Activated CD8-positive, alpha-beta memory T cell treated with anti-CD3 and anti-CD28 coated beads, Interleukin-2, amount 50 U/mL, for 48 hours (primary cell): ENCODE measurements at regions not wholly inside any gene's neighbourhood (a gene's known extent, or its start where the extent isn't known, plus 50 kb on each side); places are given as distances from the start of the nearest gene placed in this dataset.

Source experiments
- DNase-seq: peaks from one replicate; pipeline ENCODE4 v3.0.0-alpha.2; 2020

DNA sequence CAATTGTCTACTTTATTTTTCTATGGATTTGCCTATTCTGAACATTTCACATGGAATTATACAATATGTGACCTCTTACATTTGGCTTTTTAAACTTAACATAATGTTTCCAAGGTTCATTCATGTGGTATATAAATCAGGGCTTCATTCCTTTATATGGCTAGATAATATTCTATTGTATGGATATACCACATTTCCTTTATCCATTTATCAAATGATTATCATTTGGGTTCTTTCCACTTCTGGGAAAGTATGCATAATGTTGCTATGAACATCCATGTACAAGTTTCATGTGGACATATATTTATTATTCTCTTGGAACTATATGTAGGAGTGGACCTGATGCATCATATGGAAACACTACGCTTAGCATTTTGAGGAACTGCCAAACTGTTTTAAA is 99.7 kb upstream of the NCKAP5 start:
- DNase-seq, result no peak

DNA sequence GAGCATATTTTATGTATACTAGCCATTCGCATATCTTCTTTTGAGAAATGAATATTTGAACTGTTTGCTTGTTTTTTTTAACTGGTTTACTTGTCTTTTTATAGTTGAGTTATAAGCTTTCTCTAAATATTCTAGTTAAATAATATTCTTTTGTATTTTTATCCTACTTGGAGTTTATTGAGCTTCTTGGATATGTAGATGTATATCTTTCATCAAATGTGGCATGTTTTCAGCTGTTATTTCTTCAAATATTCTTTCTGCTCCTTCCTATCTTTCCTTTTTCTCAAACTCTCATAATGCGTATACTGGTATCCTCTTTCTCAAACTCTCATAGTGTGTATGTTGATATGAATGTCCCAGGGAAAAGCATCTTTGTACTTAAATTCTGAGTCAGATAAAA is 100.3 kb upstream of the NCKAP5 start:
- no peak for DNase-seq

DNA sequence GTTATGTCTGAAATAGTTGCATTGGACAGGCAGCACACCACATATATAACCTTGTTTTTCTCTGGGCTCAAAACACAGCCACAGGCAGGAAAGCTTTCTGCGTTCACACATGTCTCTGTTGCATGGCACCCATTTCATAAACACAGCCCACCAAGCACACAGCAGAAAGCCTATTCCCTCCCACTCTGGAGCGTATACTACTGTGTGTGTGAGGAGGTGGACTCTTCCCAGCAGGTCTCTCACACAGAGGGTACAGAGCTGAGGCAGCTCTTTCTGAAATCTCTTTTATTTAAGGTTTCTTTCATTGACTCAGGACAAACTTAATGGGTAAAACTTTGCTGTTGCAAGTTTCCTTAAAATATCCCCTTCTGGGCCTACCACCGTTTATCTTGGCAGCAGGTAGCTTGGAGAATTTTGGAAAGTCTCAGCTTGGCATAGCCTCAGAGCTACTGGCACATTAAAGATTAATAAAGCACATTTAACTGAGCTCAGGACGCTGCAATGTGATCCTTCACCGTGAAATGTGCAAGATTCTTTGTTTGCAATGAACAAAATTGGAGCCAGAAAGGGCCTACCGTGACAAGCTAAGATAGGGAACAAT is 105.1 kb upstream of the NCKAP5 start:
- DNase-seq, result no peak

DNA sequence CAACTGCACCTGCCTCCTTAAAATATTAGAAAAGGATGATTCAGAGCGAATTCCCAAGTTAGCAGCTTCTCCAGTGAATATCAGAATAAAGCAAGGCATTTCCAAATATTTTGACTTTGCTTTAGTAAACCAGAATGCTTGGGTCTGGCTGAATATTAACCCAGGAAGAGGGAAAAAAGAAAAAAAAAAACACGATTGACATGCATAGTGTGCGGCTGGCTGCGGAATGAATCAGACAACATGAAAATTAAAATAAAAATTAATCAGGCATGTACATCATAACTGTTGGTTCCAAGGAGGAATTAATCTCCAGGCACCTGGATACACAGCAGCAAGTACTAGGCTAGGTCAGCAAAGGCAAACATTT is 105.8 kb upstream of the NCKAP5 start:
- no peak for DNase-seq

DNA sequence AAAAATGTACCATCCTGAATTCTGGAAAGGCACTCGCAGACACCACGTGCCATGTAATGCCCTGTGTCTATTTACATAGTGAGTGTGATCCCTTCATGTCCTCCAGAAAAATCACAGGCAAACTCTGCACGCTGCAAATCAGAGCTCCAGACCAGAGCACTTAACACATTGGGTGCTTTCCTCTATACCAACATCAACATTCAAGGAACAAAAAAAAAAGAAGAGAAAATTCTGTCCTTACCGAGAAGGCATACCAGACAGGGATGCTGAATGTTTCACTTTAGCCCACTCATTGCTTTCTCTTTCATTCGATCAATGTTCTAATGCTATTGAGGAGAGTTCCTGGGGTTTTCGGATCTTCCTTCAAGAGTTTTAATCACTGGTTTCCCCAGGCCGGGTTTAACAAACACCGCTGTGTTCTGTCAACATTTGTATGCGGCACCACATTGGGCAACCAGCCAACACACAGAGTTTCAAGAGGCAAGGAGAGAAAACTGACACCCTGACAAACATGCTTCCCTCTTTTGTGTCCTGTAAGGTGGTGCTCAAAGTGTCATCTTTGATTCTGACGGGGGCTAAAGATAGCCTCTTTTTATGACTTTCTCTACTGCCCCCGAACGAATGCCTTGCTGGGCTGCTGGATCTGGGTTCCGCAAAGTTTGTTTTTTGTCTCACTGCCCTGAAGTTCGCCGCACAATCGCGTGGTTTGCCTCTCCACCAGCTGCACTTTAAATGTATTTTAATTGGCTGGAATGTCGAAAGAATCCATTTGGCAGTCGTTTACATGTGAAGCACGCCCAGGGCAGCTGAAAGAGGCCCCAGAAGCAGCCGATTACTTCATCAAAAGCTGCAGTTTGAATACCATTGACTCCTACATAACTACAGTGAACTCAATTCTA is 106.4 kb upstream of the NCKAP5 start:
- no peak for DNase-seq

DNA sequence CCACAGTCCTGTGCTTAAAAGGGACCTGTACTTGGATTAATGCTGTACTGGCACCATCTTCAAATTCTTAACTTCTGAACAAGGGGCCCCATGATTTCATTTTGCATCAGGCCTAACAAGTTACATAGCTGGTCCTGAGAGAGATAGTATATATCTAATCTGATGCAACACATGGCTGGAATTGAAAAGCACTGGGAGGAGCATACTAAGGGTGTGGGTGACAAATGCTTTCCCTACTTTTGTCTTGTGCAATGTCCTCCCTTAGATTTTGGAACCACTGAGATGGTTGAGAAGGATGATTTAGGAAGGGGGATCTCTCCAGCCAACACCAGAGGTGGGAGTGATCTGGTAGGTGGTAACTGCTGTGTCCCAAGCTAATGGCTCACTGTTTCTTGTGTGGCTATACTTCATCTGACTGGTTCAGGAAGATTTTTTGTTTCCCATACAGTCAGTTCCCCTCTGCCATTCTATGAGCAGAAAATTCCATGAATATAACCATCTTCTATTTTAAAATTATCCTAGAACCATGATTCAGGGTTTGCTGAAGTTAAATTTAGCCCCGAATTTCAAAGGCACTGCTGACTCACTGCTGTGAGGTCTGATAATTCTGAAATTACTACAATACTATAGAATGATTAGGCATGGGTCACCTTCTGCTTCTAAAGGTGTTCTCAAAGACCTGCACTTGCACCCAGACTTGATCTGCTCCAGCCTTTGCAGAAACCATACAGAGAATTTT is 108.3 kb upstream of the NCKAP5 start:
- no peak for DNase-seq

DNA sequence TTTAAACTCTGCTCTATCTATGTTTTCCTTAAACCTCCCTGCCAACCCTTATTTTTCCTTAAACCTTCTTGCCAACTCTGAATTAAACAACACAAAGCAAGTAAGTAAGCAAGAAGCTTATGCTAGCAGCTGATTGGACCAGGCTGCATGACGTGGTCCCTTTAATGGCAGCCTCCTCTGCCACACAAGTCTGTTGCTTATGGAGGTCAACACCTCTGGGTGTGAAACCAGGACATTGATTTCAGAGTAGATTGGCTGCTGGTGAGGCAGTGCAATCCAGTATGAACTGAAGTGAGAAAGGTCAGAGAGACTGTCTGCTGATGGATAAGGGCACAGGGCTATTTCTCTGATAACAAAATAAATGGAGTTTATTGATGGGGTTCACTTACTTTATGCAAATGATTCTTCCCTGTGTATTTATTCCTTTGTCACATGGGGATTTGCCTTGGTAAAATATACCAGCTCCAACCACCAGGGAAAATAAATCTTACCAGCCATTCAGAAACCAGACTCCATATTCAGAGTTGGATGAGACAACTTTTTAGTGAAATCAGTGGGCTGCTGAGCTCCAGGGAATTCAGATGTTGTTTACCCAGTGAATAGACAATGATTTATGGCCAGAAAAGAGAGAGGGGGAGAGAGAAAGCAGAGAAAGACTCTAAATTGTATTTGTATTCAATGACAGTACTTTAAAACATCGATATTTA is 112.2 kb upstream of the NCKAP5 start:
- DNase-seq, result no peak

DNA sequence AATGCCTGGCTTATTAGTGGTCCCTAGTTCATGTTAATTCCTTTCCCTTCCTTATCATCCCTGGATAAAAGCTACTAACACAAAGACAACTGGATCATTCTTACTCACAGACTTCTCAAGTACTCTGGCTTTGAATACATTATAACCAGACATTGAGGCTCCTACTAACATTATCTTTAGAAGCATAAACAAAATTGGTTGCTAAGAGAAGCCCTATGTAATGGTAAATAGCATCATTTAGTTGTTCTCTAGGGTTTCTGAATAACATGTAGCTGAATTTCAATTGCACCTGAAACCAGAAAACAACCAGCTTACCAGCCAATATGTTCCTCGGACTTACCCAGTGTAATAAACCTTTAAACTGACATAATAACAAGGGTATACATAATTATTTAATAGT is 114.1 kb upstream of the NCKAP5 start:
- DNase-seq, result no peak

DNA sequence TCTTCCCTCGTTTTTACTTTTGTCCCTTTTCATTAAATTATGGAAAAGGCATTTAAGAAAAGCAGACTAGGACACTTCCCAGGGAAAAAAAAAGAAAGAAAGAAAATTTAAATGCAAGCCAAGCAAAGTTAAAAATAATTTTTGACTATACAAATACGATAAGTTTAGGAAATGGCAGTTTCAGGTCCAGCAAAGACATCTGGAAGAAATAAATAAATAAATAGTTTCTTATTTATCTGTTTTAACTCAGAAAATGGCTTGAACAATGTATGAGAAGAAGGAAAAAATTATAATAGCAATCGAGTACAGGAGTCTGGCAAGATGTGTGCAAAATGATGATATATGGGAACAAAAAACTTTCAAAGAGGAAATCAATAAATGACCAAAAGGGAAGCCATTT is 114.6 kb upstream of the NCKAP5 start:
- DNase-seq, result no peak

DNA sequence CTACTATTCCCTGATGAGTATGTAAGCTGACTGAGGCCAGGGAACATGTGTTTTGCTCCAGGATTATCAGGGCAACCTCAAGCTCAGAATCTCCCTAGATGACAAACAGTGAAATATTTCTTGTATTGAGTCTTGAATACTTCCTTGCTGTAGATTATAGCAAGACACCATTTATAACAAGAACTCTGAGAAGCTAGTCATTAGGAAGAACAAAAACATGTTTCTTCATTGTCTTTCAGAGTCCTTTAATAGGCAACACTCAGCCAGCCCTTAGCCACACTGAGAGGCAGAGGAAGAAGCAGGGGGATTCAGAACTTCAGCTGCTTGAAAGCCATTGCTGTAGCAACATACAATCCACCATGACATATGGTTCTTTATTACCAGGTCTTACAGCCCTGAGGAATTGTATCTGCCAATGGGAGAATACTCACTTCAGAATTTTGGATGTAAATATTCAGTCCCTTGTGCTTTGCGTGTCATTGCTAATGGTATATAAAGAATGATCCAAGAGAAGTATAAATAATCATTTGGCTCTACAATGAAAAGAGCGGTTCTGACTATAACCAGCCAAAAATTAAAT is 117.5 kb upstream of the NCKAP5 start:
- no peak for DNase-seq

DNA sequence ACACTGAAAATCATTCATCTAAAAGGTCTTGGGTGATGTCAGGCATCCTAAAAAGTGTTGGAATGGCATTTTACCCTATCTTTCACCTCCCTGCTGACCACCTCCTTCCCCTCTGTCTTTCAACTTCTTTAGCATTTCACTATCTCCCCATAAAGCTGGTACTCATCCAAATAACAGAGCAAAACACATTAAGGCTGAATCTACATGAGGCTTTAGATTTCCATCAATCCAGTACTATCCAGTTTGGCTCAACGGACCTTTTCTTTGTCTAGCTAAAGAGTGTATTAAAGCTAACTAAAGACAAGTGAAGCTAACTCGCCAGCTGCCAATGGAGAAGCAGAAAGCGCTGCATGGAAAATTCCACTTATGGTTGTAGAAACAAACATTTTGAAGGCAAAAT is 122.5 kb upstream of the NCKAP5 start:
- DNase-seq, result no peak

DNA sequence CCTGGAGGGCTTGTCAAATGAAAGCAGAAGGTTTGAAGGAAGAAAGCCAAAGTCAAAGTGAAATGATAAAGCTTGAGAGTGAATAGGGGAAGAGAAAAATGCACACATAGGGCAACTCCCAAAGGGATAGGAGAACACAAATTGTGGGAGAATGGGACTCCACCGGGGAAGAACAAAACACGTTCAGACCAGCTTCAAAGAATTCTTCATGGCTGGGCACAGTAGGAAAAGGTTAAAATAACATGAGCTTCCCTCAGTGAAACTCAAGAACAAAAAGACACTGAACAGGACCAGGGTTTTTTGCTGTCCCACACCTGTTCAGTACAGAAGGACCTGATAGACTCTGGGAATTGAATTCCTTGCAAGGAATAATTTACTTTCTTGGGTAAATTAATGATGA is 123.1 kb upstream of the NCKAP5 start:
- DNase-seq, result no peak

DNA sequence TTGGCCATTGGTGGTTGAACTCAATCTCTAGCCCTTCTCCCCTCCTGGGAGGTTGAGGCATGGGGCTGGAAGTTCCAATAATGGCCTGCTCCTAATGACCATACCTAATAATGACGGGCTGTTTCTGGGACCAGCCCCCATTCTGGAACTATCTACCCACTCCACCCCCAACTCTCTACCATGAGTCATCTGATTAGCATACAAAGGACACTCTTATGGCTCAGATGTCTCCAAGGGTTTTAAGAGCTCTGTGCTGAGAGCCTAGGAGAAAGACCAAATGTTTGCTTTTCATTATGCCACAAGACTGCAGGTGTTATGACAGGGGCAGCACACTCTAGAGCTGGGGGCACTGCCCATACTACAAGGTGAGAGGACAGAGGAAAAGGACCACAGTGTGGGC is 137.0 kb upstream of the NCKAP5 start:
- no peak for DNase-seq

DNA sequence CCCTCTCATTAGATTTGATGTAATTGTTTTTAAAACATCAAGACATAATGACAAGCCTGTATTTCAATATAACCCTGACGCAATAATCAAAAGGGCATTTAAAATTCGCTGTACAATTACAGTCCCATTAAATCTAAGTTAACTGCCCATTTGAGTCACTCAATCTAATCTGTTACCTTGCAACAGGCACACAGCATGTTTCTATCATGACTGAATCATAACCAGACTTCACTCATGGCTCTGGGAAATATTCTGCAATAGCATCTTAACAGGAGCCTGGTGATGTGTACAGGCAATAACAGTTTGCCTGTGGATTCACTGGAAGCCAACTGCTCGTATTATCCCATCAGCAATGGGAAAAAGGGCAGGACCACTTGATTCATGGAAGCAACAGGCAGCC is 142.3 kb upstream of the NCKAP5 start:
- no peak for DNase-seq

DNA sequence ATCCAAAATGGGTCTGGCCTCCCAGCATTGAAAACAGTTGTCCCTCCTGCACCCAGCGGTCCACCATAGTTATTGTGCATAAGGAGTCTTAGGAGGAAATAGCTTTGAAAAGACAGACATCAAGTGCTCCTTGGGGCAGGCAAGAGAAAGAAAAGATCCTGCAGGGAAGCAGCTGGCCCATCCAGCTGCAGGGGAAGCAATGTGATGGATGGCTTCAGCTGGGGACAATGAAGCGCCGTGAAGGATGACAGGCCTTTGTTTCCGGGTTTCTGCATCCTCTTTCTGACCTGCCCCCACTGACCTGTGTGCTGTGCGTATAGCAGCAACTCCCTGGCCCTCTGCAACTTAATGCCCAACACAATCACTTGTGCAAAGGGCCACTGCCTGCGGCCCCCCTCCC is 142.9 kb upstream of the NCKAP5 start:
- DNase-seq, result no peak

DNA sequence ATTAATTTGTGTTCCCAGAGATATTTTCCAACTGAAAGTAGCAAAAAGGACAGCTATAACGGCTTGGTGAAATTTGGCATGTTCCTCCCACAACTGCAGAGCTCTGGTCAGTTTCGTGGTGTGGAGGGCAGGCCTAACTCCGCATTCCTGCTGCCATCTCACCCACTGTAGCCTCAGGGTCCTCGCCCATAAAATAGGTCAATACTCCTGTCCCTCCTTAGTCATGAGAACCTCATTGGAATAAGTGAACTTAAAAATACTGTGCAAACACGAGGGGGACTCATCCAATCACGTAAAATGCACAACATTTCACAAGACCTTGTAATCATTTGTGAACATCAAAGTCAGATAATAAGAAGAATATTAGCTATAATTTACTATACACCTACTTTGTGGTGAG is 143.5 kb upstream of the NCKAP5 start:
- no peak for DNase-seq

DNA sequence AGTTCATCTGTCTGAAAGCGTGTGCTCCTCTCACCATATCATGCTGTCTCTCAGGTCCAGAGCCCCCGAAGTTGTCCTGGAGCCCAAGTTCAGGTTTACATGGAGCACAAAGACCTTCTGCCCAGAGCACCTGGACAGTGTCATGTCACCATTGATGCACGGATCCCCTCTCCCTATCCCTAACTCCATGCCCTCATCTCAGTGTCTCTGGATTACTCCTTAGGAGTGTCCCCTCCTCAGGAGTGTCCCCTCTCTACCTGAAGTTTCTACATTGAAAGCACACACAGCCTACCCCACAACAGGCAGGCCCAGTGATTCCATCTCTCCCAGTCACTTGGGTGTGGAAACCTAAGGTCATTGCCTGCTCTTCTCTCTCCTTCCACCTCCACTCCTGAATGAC is 144.1 kb upstream of the NCKAP5 start:
- no peak for DNase-seq

DNA sequence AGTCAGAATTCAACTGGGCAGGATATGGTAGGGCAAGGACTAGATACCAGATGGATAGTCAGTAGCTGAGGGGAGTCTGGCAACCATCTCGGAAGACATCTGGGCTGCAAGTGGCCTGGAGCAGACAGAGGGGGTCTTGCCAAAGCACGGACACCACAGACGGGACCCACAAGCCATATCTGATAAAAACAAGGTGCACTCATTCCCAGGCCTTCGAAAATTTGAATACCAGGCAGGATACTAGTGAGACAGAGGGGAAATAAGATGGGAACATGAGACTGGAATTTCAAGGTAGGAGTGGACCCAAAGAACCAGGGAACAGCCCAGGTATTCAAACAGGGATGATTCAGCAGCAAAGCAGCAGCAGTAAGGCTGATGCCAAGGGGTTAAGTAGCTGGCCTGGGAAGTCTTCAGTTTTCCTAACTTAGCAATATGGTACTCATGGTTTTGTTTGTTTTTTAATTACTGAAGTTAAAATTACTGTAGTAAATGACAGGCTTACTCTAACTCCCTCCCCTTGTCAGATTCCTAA is 144.9 kb upstream of the NCKAP5 start:
- DNase-seq, result no peak

DNA sequence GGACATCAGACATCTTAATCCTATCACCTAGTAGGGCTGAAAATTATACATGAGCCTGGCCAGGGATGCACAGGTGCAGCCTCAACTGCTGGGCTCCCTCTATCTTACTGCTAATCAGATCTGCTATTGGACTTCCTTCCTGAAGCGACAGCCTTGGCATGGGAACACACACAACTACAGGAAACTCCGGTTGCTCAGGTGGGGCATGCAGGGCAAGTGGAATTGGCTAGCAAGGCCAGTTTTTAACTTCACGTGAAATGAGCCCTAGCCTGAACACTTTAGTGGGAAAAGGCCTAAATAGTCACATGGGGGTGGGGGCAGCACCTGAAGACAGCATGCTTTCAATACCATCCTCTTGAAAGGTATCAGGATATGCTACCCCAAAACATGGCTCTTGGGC is 147.9 kb upstream of the NCKAP5 start:
- DNase-seq, result no peak

DNA sequence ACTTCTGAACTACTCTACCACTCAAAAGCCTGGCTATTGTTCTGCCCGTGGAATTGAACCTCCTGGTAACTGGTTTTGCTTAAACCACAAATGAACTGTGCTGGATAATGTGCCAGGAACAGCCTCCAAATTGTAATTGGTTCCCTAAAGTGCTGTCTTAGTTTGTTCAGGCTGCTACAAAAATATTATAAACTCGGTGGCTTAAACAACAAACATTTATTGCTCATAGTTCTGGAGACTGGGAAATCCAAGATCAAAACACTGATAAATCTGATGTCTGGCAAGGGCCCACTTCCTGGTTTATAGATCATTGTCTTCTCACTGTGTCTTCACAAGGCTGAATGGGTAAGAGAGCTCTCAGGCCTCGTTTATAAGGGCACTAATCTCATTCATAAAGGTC is 149.2 kb upstream of the NCKAP5 start:
- DNase-seq, result no peak

DNA sequence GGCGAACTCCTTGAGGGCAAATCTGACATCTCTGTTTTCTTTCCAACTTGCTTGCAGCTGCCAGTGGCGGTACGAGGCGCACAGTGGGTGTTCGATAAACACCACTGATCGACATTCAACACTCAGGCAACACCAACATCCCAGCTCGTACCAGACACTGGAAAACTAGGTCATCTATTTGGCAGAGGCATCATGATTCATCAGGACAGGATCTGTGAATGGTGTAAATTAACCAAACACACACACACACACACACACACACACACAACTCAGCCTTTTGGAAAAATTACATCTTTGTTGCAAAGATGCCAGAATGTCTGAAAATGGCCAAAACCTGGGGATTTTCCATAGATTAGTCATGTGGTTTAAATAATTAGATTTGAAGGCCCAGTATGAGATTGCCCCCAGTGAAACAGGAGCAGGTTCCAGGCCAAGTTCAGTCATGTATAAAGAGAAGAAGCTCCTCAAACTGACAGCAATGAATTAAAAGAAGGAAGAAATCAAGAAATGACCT is 150.5 kb upstream of the NCKAP5 start:
- DNase-seq, result no peak

DNA sequence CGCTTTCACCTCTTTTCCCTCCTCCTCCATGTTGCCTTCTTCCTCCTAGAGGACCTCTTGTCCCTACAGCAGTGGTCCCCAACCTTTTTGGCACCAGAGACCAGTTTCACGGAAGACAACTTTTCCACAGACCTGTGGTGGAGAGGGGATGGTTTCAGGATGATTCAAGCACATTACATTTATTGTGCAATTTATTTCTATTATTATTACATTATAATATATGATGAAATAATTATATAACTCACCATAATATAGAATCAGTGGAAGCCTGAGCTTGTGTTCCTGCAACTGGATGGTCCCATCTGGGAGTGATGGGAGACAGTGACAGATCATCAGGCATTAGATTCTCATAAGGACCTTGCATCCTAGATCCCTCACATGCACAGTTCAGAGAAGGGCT is 152.2 kb upstream of the NCKAP5 start:
- DNase-seq, result no peak

DNA sequence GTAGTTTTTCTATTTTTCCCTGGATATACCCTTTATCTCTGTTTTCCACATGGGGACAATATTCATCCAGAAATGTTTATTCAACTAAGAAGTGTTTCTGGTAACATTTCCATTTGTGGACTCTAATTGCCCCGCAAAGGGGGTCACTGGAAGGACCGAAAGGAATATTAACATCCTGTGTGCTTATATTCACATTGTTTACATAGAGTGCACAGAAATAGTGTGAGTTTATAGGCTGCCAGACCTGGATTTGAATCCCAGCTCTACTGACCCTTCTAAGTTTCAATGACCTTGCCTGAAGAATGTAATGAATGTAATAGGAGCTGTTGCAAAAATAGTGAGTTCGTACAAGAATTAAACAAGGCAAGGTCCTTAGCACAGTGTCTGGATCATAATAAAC is 152.9 kb upstream of the NCKAP5 start:
- DNase-seq, result no peak
